ENCODE measurements at regions not wholly inside any gene's neighbourhood (a gene's known extent, or its start where the extent isn't known, plus 50 kb on each side); places are given as distances from the start of the nearest gene placed in this dataset.
"Not testable (repeated sequence)": the region's sequence is repeated elsewhere in the genome, so short reads cannot be mapped to it uniquely, and the experiment has no call there.

DNA sequence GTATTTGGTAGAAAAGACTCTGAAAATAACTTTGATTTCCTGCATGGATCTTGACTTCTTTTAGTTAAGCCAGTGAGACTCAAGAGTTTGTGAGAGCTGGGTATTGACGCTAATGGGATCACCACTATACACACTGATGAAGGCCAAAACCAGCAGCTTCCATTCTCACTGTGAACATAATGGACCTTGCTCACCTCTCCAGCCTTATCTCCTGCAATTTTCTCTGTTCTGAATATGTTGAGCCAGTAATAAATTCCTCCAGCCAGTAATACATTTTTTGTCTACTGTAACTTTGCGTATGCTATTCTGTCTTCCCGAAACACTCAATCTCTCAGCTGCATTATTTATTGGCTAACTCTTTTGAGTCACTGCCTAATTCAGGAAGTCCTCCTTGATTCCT, 111.6 kb upstream of the PPP2R5A start:
- intact Hi-C loops (cut with micrococcal nuclease), result no loop called here
- POLR2A ChIA-PET (ENCODE audit: unreplicated experiment), result no interaction called here
- ATAC-seq (no peak), DNase-seq (no peak)
- Histone ChIP-seq H4K20me1 (ENCODE audit: low read length) (no peaks in the 10 kb centered on the region), H3K9ac (ENCODE audit: low read length) (no peak overlapping the region), H3K79me2 (ENCODE audit: low read length) (no peaks in the 10 kb centered on the region), H3K4me2 (ENCODE audit: low read length) (no peak overlapping the region), H3K9me2 (replicated peaks; ENCODE audit: low read length) (no peaks in the 10 kb centered on the region), H2AFZ (ENCODE audit: low read length) (no peak overlapping the region), H3K4me3 (ENCODE audit: low read length) (no peak overlapping the region), H3K27ac (ENCODE audit: low read length) (no peak overlapping the region), H3K9me3 (ENCODE audit: low read length) (no peaks in the 10 kb centered on the region), H3K4me1 (ENCODE audit: insufficient read depth, low read length) (no peaks in the 10 kb centered on the region), H3K27me3 (ENCODE audit: low read length) (no peaks in the 10 kb centered on the region), H3F3A (ENCODE audit: low read length, unreplicated experiment) (no peaks in the 10 kb centered on the region), H3K36me3 (ENCODE audit: low read depth, low read length) (no peaks in the 10 kb centered on the region)
- TF ChIP-seq EZH2phosphoT487 (IDR thresholded peaks at IDR 0.05; ENCODE audit: borderline replicate concordance, low read length), result no peak
- no peak for TF ChIP-seq EZH2 (IDR thresholded peaks at IDR 0.05; ENCODE audit: low read length, unreplicated experiment)
- no peak for TF ChIP-seq CTCF (conservative IDR thresholded peaks at IDR 0.05; ENCODE audit: low read depth, low read length)
- CTCF ChIA-PET, result no interaction called here
- no TSS peak for BruUV-seq (replicated peaks)

DNA sequence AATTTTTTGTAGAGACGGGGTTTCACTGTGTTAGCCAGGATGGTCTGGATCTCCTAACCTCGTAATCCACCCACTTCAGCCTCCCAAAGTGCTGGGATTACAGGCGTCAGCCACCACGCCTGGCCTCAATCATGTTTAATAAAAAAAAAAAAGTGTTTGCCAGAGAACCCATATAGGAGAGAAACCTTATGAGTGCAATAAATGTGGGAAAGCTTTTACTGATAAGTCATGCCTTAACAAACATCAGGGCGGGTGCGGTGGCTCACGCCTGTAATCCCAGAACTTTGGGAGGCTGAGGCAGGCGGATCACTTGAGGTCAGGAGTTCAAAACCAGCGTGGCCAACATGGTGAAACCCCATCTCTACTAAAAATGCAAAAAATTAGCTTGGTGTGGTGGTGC, 110.9 kb upstream of the PPP2R5A start:
- DNase-seq; H3K27ac ChIP-seq (ENCODE audit: low read length); H3K9me3 ChIP-seq (ENCODE audit: low read length); ATAC-seq; H3K36me3 ChIP-seq (ENCODE audit: low read depth, low read length); BruUV-seq (replicated peaks); H3K4me1 ChIP-seq (ENCODE audit: insufficient read depth, low read length); H2AFZ ChIP-seq (ENCODE audit: low read length); H3K79me2 ChIP-seq (ENCODE audit: low read length); CTCF ChIA-PET; H3F3A ChIP-seq (ENCODE audit: low read length, unreplicated experiment); H3K27me3 ChIP-seq (ENCODE audit: low read length); H3K9ac ChIP-seq (ENCODE audit: low read length); H3K4me2 ChIP-seq (ENCODE audit: low read length); intact Hi-C loops (cut with micrococcal nuclease); H3K4me3 ChIP-seq (ENCODE audit: low read length); H3K9me2 ChIP-seq (replicated peaks; ENCODE audit: low read length); POLR2A ChIA-PET (ENCODE audit: unreplicated experiment); H4K20me1 ChIP-seq (ENCODE audit: low read length): not testable (repeated sequence)

- ATAC-seq, result no peak
- no peaks in the 10 kb centered on the region for H3K9me3 ChIP-seq (ENCODE audit: low read length)
- no peaks in the 10 kb centered on the region for H3K79me2 ChIP-seq (ENCODE audit: low read length)
- no peak for TF ChIP-seq CTCF (conservative IDR thresholded peaks at IDR 0.05; ENCODE audit: low read depth, low read length)
- no peak for TF ChIP-seq EZH2phosphoT487 (IDR thresholded peaks at IDR 0.05; ENCODE audit: borderline replicate concordance, low read length)
- no peak for TF ChIP-seq EZH2 (IDR thresholded peaks at IDR 0.05; ENCODE audit: low read length, unreplicated experiment)
- no peak for DNase-seq
- 0 out of 2 replicates have a peak, but pooled peaks cover 4% of the 10 kb centered on the region for H3K9me2 ChIP-seq (replicated peaks; ENCODE audit: low read length)
- no peak overlapping the region for H3K27ac ChIP-seq (ENCODE audit: low read length)
- H2AFZ ChIP-seq (ENCODE audit: low read length), result no peak overlapping the region
- H3K36me3 ChIP-seq (ENCODE audit: low read depth, low read length), result no peaks in the 10 kb centered on the region
- H4K20me1 ChIP-seq (ENCODE audit: low read length), result no peaks in the 10 kb centered on the region
- H3F3A ChIP-seq (ENCODE audit: low read length, unreplicated experiment), result no peaks in the 10 kb centered on the region
- no peak overlapping the region for H3K4me2 ChIP-seq (ENCODE audit: low read length)
- ChIA-PET POLR2A (ENCODE audit: unreplicated experiment) (no interaction called here), CTCF (no interaction called here)
- no TSS peak for BruUV-seq (replicated peaks)
- H3K4me1 ChIP-seq (ENCODE audit: insufficient read depth, low read length), result peaks cover 8% of the 10 kb centered on the region; the same call in 1 of the 2 replicates
- no peak overlapping the region for H3K9ac ChIP-seq (ENCODE audit: low read length)
- no peak overlapping the region for H3K4me3 ChIP-seq (ENCODE audit: low read length)
- no peaks in the 10 kb centered on the region for H3K27me3 ChIP-seq (ENCODE audit: low read length)
- intact Hi-C loops (cut with micrococcal nuclease), result no loop called here
These were observed 107.7 kb upstream of the PPP2R5A start for GRCh38 chr1:212177542-212177941.
